Common myeloid progenitor, CD34-positive (primary cell): ENCODE measurements at regions not wholly inside any gene's neighbourhood (a gene's known extent, or its start where the extent isn't known, plus 50 kb on each side); places are given as distances from the start of the nearest gene placed in this dataset.

Experiments used
- CTCF ChIA-PET: fragments of 350-600 bp; sonication (Branson Sonifier 250); formaldehyde crosslinking; loops from one replicate; lab custom pipeline; 2021; ENCODE audit warnings: antibody characterized with exemption; lab: Charles Lee
- POLR2A ChIA-PET: fragments of 350-600 bp; sonication (Branson Sonifier 250); formaldehyde crosslinking; loops from one replicate; lab custom pipeline; 2021; ENCODE audit warnings: antibody characterized with exemption; lab: Charles Lee
- DNase-seq, 3 donors: peaks; one replicate each; pipeline versions ENCODE4 v3.0.0 to v3.0.0-alpha.2; 2013
- H3K27ac ChIP-seq, 2 experiments: 1 replicate in 1 of 2; 2 replicates in 1 of 2; pipeline ENCODE4 v1.7.0; 2013; ENCODE audit warnings: inconsistent platforms in 2 of 2, low read length in 2 of 2, mild to moderate bottlenecking in 2 of 2, low read depth in 1 of 2, moderate library complexity in 1 of 2; ENCODE audit not compliant: severe bottlenecking in 2 of 2, insufficient read depth in 1 of 2, poor library complexity in 1 of 2
- H3K27me3 ChIP-seq, 5 experiments: replicated peaks in 2 of 5; 1 replicate in 3 of 5; 2 replicates in 2 of 5; pipeline versions ENCODE4 v1.6.1 to v1.7.0; 2013; ENCODE audit warnings: low read length in 4 of 5, mild to moderate bottlenecking in 2 of 5, moderate library complexity in 2 of 5, inconsistent platforms in 1 of 5; ENCODE audit not compliant: insufficient read depth in 5 of 5, control insufficient read depth in 4 of 5
- H3K36me3 ChIP-seq, 4 experiments: 1 replicate in 2 of 4; 2 replicates in 2 of 4; pipeline versions ENCODE4 v1.6.1 to v1.7.0; 2013; ENCODE audit warnings: low read length in 3 of 4, control low read depth in 1 of 4, mild to moderate bottlenecking in 1 of 4; ENCODE audit not compliant: control insufficient read depth in 4 of 4, insufficient read depth in 4 of 4
- H3K4me1 ChIP-seq, 4 experiments: 1 replicate in 3 of 4; 2 replicates in 1 of 4; pipeline versions ENCODE4 v1.6.1 to v1.7.1; 2013; ENCODE audit warnings: low read length in 3 of 4, mild to moderate bottlenecking in 3 of 4, control low read depth in 1 of 4, inconsistent platforms in 1 of 4, moderate library complexity in 1 of 4; ENCODE audit not compliant: control insufficient read depth in 4 of 4, insufficient read depth in 4 of 4; ENCODE audit errors: control extremely low read depth in 1 of 4
- H3K4me3 ChIP-seq, 7 experiments: 1 replicate in 4 of 7; 2 replicates in 3 of 7; pipeline versions ENCODE4 v1.5.1 to v1.7.0; 2013; ENCODE audit warnings: mild to moderate bottlenecking in 7 of 7, low read length in 6 of 7, moderate library complexity in 6 of 7, inconsistent platforms in 2 of 7, low read depth in 2 of 7, control low read depth in 1 of 7; ENCODE audit not compliant: insufficient read depth in 4 of 7, control insufficient read depth in 1 of 7; ENCODE audit errors: extremely low read depth in 1 of 7
- H3K9me3 ChIP-seq, 5 experiments: 1 replicate in 4 of 5; 2 replicates in 1 of 5; pipeline versions ENCODE4 v1.6.1 to v1.7.1; 2013; ENCODE audit warnings: low read length in 4 of 5, mild to moderate bottlenecking in 2 of 5, inconsistent platforms in 1 of 5, low read depth in 1 of 5, moderate library complexity in 1 of 5; ENCODE audit not compliant: control insufficient read depth in 4 of 5, insufficient read depth in 2 of 5; ENCODE audit errors: control extremely low read depth in 1 of 5
- WGBS: methylation state at CpG from one replicate; pipeline ENCODE4 v1.1.5; 2013; ENCODE audit not compliant: insufficient coverage; 5-methylcytosine and 5-hydroxymethylcytosine counted together

DNA sequence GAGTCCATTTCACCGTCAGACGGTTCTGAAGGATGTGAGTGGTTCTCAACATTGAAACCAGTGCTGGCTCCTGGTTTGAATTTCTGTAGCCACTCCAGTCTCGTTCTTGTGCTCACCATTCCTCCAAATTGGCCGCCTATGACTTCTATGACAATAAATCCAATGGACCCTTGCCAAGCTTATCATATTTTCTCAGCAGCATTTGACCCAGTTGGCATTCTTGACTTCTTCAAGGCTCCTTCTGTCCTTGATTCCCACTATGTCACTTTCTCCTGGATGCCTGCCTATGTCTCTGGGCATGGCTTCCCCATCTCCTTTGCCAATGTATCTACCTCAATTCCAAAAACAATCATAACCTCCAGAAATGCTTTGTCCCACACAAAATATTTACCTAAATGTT, 756.0 kb upstream of the NRSN1 start:
- H3K9me3 ChIP-seq = no peaks in the 10 kb centered on the region
- WGBS = 98% methylated on average over 4 of the region's 4 CpGs
- no peak overlapping the region for H3K4me3 ChIP-seq
- DNase-seq = no peak
- no peak overlapping the region for H3K27ac ChIP-seq
- POLR2A ChIA-PET = no interaction called here
- H3K36me3 ChIP-seq = no peaks in the 10 kb centered on the region
- H3K27me3 ChIP-seq = no peaks in the 10 kb centered on the region
- CTCF ChIA-PET = no interaction called here
- no peaks in the 10 kb centered on the region for H3K4me1 ChIP-seq

DNA sequence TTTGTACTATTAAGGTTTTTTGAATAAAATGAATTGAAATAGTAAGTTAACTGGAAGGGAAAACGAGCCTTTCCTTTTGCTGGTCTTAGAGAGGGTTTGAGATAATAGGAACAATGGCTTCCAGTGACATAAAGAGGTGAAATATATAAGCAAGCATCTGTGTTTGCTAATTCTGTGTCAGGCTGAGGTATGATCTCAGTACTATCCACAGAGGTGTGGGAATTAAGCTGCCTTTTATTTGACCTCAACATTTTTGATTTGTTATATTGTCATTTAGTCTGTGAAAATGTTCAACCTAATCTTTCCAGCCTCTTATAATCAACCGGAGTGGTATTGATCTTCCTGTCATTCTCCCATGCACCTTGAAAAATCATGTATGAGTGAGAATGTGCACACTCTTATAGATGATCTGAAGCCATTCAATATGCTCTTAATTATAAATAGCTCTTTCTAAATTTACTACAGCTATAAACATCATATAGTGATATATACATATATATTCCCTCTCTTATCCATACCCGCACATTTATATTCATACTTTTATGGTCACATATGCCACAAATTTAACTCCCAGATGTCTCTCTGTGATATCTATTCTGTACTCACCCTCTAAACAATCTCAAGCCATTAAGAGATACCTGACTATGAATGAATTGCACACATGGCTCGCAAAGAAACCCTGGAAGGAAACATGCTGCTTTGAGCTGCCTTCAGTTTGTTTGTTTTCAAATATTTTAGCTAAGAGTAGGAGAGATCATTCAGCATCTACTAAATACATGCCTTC, 754.7 kb upstream of the NRSN1 start:
- no peaks in the 10 kb centered on the region for H3K9me3 ChIP-seq
- WGBS = 89% methylated on average over 2 of the region's 4 CpGs
- H3K27me3 ChIP-seq = no peaks in the 10 kb centered on the region
- H3K36me3 ChIP-seq = no peaks in the 10 kb centered on the region
- no peak for DNase-seq
- H3K4me3 ChIP-seq = no peak overlapping the region
- H3K27ac ChIP-seq = no peak overlapping the region
- no peaks in the 10 kb centered on the region for H3K4me1 ChIP-seq
- ChIA-PET POLR2A (no interaction called here), CTCF (no interaction called here)

DNA sequence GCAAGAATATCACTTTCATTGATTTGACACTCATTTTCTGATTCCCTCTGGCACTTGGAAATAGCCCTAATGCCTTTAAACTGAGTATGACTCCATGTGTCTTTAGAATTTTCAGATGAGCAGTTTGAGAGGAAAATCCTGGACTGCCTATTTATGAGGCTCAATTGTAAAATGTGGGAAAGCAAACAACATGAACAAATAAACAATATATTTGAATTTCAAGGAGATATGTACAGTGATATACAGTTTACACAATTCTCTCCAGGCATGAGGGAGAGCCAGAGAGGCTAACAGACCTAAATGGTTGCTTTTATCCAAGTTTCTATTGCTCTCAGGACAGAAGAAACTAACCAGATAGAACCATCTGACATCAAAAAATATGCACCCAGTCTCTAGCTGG, 748.2 kb upstream of the NRSN1 start:
- Histone ChIP-seq H3K4me3 (no peak overlapping the region), H3K27me3 (no peaks in the 10 kb centered on the region), H3K9me3 (no peaks in the 10 kb centered on the region), H3K27ac (no peak overlapping the region), H3K36me3 (no peaks in the 10 kb centered on the region), H3K4me1 (no peaks in the 10 kb centered on the region)
- ChIA-PET POLR2A (no interaction called here), CTCF (interaction anchor here (0.6 kb wide), 1 partner anchor 275 kb away, joined by 3 read pairs; no protein-coding TSS in a partner anchor)
- no peak for DNase-seq

DNA sequence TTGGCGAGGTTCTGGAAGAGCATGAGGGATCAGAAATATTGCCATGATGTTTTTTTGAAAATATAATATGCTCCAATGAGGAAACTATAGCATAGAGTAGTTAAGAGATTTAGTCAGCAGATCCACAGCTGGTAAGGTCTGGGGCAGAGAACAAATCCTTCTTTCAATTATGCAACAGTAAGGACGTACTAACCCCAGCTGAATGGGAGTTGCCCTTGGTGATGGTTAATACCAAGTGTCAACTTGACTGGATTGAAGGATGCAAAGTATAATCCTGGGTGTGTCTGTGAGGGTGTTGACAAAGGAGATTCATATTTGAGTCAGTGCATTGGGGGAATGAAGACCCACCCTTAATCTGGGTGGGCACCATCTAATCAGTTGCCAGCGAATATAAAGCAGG, 745.5 kb upstream of the NRSN1 start:
- POLR2A ChIA-PET = no interaction called here
- Histone ChIP-seq H3K9me3 (no peaks in the 10 kb centered on the region), H3K27ac (no peak overlapping the region), H3K27me3 (no peaks in the 10 kb centered on the region), H3K4me1 (no peaks in the 10 kb centered on the region), H3K4me3 (no peak overlapping the region), H3K36me3 (no peaks in the 10 kb centered on the region)
- no peak for DNase-seq
- 95% methylated on average over 2 of the region's 3 CpGs for WGBS
- CTCF ChIA-PET = no interaction called here

DNA sequence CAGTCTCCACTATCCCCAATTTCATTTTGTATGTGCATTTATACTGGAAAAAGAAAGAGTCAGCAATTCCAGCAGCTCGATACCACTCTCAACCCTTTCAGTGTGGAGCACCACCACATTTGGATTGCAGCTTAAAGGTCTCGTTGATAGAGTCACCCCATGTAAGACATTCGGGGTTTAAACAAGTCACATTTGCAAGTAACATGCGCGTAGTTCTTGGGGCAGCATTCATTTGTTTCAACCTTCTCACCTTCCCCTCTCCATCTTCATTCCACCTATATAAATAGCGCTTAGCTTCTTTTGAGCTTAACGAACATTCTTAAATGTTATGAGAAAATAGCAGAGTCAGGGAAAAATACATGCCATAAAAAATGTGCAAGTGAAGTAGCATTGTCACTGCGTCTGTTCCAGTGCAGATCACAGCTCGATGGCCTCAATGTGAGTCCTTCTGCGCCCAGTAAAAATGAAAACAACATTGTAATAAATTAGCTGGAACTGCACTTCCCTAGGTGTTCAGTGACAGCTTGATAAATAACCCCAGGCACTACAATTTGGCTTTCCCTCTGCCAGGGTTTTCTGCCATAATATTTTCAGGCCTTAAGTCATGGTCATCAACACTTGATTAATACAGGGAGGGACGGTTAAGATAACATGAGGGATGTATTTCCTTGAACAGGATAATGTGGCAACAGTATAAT, 737.8 kb upstream of the NRSN1 start:
- Histone ChIP-seq H3K36me3 (no peaks in the 10 kb centered on the region), H3K27me3 (no peaks in the 10 kb centered on the region), H3K4me3 (no peak overlapping the region), H3K9me3 (no peaks in the 10 kb centered on the region), H3K4me1 (no peaks in the 10 kb centered on the region), H3K27ac (no peak overlapping the region)
- POLR2A ChIA-PET = no interaction called here
- 89% methylated on average over 7 of the region's 11 CpGs for WGBS
- DNase-seq = no peak
- CTCF ChIA-PET = no interaction called here

DNA sequence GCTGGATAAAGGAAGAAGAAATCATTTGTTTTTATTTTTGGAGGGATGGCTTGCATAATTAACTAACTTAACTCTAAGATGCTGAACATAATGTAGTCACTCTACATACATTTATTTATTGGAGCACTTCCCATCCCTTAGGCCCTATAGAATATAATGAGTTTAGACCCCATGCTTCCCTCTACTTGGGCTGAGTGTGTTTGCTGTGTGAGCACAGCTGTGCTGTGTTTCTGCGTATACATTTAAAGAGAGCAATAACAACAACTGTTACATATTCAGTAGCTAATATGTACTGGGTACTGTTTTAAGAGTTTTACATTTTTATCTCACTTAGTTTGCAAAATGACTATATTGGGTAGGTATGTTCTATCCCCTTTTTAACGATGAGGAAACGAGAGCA, 736.6 kb upstream of the NRSN1 start:
- POLR2A ChIA-PET = no interaction called here
- CTCF ChIA-PET = no interaction called here
- no peak overlapping the region for H3K4me3 ChIP-seq
- no peaks in the 10 kb centered on the region for H3K4me1 ChIP-seq
- WGBS = 100% methylated on average over 2 of the region's 3 CpGs
- no peaks in the 10 kb centered on the region for H3K36me3 ChIP-seq
- H3K27ac ChIP-seq = no peak overlapping the region
- DNase-seq = no peak
- H3K27me3 ChIP-seq = no peaks in the 10 kb centered on the region
- H3K9me3 ChIP-seq = no peaks in the 10 kb centered on the region

DNA sequence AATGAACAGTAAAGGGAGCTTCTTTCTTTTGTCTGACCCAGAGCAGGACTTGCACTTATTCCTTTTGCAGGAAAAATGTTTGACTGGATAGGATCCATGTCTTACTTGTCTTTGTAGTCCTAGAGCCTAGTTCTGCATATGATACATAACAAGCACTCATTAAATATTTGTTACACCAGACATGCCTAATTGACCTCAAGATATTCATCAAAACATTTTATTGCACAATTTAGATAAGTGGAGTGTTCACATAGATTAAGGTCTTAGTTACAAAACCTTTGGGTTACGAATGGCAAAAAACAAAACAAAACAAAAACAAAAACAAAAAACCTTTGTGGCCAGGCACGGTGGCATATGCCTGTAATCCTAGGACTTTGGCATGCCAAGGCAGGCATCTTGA, 735.8 kb upstream of the NRSN1 start:
- H3K9me3 ChIP-seq = no peaks in the 10 kb centered on the region
- no peak overlapping the region for H3K27ac ChIP-seq
- H3K4me1 ChIP-seq = no peaks in the 10 kb centered on the region
- WGBS = 100% methylated on average over 1 of the region's 2 CpGs
- H3K36me3 ChIP-seq = no peaks in the 10 kb centered on the region
- CTCF ChIA-PET = no interaction called here
- POLR2A ChIA-PET = no interaction called here
- no peaks in the 10 kb centered on the region for H3K27me3 ChIP-seq
- no peak overlapping the region for H3K4me3 ChIP-seq
- no peak for DNase-seq
